WTC11 (cell line): ENCODE measurements at regions not wholly inside any gene's neighbourhood (a gene's known extent, or its start where the extent isn't known, plus 50 kb on each side); places are given as distances from the start of the nearest gene placed in this dataset.

Experiments
- ATAC-seq: fragments of 200-7000 bp; cut with Tn5 transposase; 2 replicates; pipeline ENCODE4 v1.10.0; 2021; ENCODE audit warnings: mild to moderate bottlenecking, moderate library complexity
- CTCF ChIA-PET: fragments of 300-600 bp; sonication (Branson Sonifier 250); formaldehyde crosslinking; loops from one replicate; lab custom pipeline; 2021; ENCODE audit warnings: antibody characterized with exemption; lab: Charles Lee
- POLR2A ChIA-PET: fragments of 350-600 bp; sonication (Branson Sonifier 250); formaldehyde crosslinking; loops from one replicate; lab custom pipeline; 2021; ENCODE audit warnings: antibody characterized with exemption; lab: Charles Lee
- DNase-seq: peaks from one replicate; pipeline ENCODE4 v3.0.0; 2021; ENCODE audit warnings: low spot score
- H3K27ac Mint-ChIP-seq: 2 replicates; pipeline ENCODE4 v1.8.0; 2021; ENCODE audit warnings: mixed read lengths
- H3K27me3 Mint-ChIP-seq: 2 replicates; pipeline ENCODE4 v1.8.0; 2021; ENCODE audit warnings: low read depth, mild to moderate bottlenecking, moderate library complexity, mixed read lengths
- H3K36me3 Mint-ChIP-seq: 2 replicates; pipeline ENCODE4 v1.8.0; 2021; ENCODE audit warnings: mixed read lengths
- H3K4me1 Mint-ChIP-seq: 2 replicates; pipeline ENCODE4 v1.8.0; 2022; ENCODE audit warnings: mixed read lengths
- H3K4me3 Mint-ChIP-seq: 2 replicates; pipeline ENCODE4 v1.8.0; 2021; ENCODE audit warnings: mild to moderate bottlenecking, moderate library complexity, mixed read lengths
- H3K9me3 Mint-ChIP-seq: 2 replicates; pipeline ENCODE4 v1.8.0; 2021; ENCODE audit warnings: mixed read lengths
- ATF1 ChIP-seq: sonication (generic); formaldehyde crosslinking; IDR thresholded peaks from 2 replicates; pipeline ENCODE4 v1.8.1; 2023; ENCODE audit warnings: mild to moderate bottlenecking, moderate library complexity, missing genetic modification reagents
- CBFB ChIP-seq: sonication (generic); formaldehyde crosslinking; IDR thresholded peaks from 2 replicates; pipeline ENCODE4 v1.8.1; 2022; ENCODE audit warnings: mild to moderate bottlenecking, low read depth, missing genetic modification reagents
- CREB1 ChIP-seq: sonication (generic); formaldehyde crosslinking; IDR thresholded peaks from 2 replicates; pipeline ENCODE4 v1.8.0; 2023; ENCODE audit warnings: mild to moderate bottlenecking, missing genetic modification reagents
- ESRRA ChIP-seq: sonication (generic); formaldehyde crosslinking; IDR thresholded peaks from 2 replicates; pipeline ENCODE4 v1.8.1; 2022; ENCODE audit warnings: mild to moderate bottlenecking, missing genetic modification reagents, borderline replicate concordance
- FOXJ3 ChIP-seq: sonication (generic); formaldehyde crosslinking; IDR thresholded peaks from 2 replicates; pipeline ENCODE4 v1.9.0; 2021; ENCODE audit warnings: missing genetic modification reagents, mild to moderate bottlenecking, borderline replicate concordance
- FOXK1 ChIP-seq: sonication (generic); formaldehyde crosslinking; IDR thresholded peaks from 2 replicates; pipeline ENCODE4 v1.8.0; 2022; ENCODE audit warnings: mild to moderate bottlenecking, moderate library complexity, missing genetic modification reagents
- FOXP1 ChIP-seq: sonication (generic); formaldehyde crosslinking; IDR thresholded peaks from 2 replicates; pipeline ENCODE4 v1.8.0; 2022; ENCODE audit warnings: missing genetic modification reagents, mild to moderate bottlenecking, moderate library complexity, borderline replicate concordance
- GABPB1 ChIP-seq: sonication (generic); formaldehyde crosslinking; IDR thresholded peaks from 2 replicates; pipeline ENCODE4 v1.8.1; 2023; ENCODE audit warnings: mild to moderate bottlenecking, missing genetic modification reagents
- KAT7 ChIP-seq: sonication (generic); formaldehyde crosslinking; IDR thresholded peaks from 2 replicates; pipeline ENCODE4 v1.8.1; 2023; ENCODE audit warnings: missing genetic modification reagents, mild to moderate bottlenecking, borderline replicate concordance
- MXD4 ChIP-seq: fragments of 250-450 bp; sonication (Bioruptor Pico); IDR thresholded peaks from 2 replicates; pipeline ENCODE4 v1.8.0; 2021; ENCODE audit warnings: mild to moderate bottlenecking, moderate library complexity, borderline replicate concordance
- NFATC4 ChIP-seq: fragments of 250-450 bp; sonication (Bioruptor Pico); IDR thresholded peaks from 2 replicates; pipeline ENCODE4 v1.9.0; 2021; ENCODE audit warnings: mild to moderate bottlenecking
- NR1H2 ChIP-seq: sonication (generic); formaldehyde crosslinking; IDR thresholded peaks from 2 replicates; pipeline ENCODE4 v1.9.0; 2021; ENCODE audit warnings: mild to moderate bottlenecking, moderate library complexity, missing genetic modification reagents
- OVOL2 ChIP-seq: fragments of 250-450 bp; sonication (Bioruptor Pico); IDR thresholded peaks from 2 replicates; pipeline ENCODE4 v1.9.0; 2021; ENCODE audit warnings: mild to moderate bottlenecking, borderline replicate concordance
- RORB ChIP-seq: fragments of 250-450 bp; sonication (Bioruptor Pico); IDR thresholded peaks from 2 replicates; pipeline ENCODE4 v1.9.0; 2021; ENCODE audit warnings: mild to moderate bottlenecking
- SMAD4 ChIP-seq: sonication (generic); formaldehyde crosslinking; IDR thresholded peaks from 2 replicates; pipeline ENCODE4 v1.8.0; 2022; ENCODE audit warnings: mild to moderate bottlenecking, missing genetic modification reagents
- TEAD4 ChIP-seq: sonication (generic); formaldehyde crosslinking; IDR thresholded peaks from 2 replicates; pipeline ENCODE4 v1.8.0; 2022; ENCODE audit warnings: mild to moderate bottlenecking, missing genetic modification reagents
- TP53 ChIP-seq: sonication (generic); formaldehyde crosslinking; IDR thresholded peaks from 2 replicates; pipeline ENCODE4 v1.8.1; 2023; ENCODE audit warnings: mild to moderate bottlenecking, missing genetic modification reagents
- ZNF121 ChIP-seq: sonication (generic); formaldehyde crosslinking; IDR thresholded peaks from 2 replicates; pipeline ENCODE4 v1.8.0; 2023; ENCODE audit warnings: missing genetic modification reagents
- ZNF138 ChIP-seq: sonication (generic); formaldehyde crosslinking; conservative IDR thresholded peaks from 2 replicates; pipeline ENCODE4 v1.8.1; 2022; ENCODE audit warnings: mild to moderate bottlenecking, moderate library complexity, missing genetic modification reagents
- ZNF219 ChIP-seq: sonication (generic); formaldehyde crosslinking; IDR thresholded peaks from 2 replicates; pipeline ENCODE4 v1.8.0; 2023; ENCODE audit warnings: missing genetic modification reagents, mild to moderate bottlenecking, borderline replicate concordance
- ZNF232 ChIP-seq: sonication (generic); formaldehyde crosslinking; IDR thresholded peaks from 2 replicates; pipeline ENCODE4 v1.8.0; 2022; ENCODE audit warnings: mild to moderate bottlenecking, missing genetic modification reagents
- ZNF263 ChIP-seq: sonication (generic); formaldehyde crosslinking; IDR thresholded peaks from 2 replicates; pipeline ENCODE4 v1.8.1; 2022; ENCODE audit warnings: low read depth, mild to moderate bottlenecking, moderate library complexity, missing genetic modification reagents
- ZNF396 ChIP-seq: fragments of 250-450 bp; sonication (Bioruptor Pico); IDR thresholded peaks from 2 replicates; pipeline ENCODE4 v1.8.0; 2021; ENCODE audit warnings: mild to moderate bottlenecking, moderate library complexity, borderline replicate concordance
- ZNF416 ChIP-seq: fragments of 250-450 bp; sonication (Bioruptor Pico); IDR thresholded peaks from 2 replicates; pipeline ENCODE4 v1.9.0; 2021; ENCODE audit warnings: mild to moderate bottlenecking, inconsistent platforms
- ZNF423 ChIP-seq: fragments of 250-450 bp; sonication (Bioruptor Pico); IDR thresholded peaks from 2 replicates; pipeline ENCODE4 v2.1.2; 2022; ENCODE audit warnings: mild to moderate bottlenecking, moderate library complexity
- ZNF671 ChIP-seq: fragments of 250-450 bp; sonication (Bioruptor Pico); IDR thresholded peaks from 2 replicates; pipeline ENCODE4 v1.8.0; 2021; ENCODE audit warnings: mild to moderate bottlenecking
- TF ChIP-seq, protein P1 (sequence below): sonication (generic); formaldehyde crosslinking; IDR thresholded peaks from 2 replicates; pipeline ENCODE4 v1.8.1; 2022; ENCODE audit warnings: missing genetic modification reagents, borderline replicate concordance
- TF ChIP-seq, protein P2 (sequence below): fragments of 200-600 bp; IDR thresholded peaks from 2 replicates; pipeline ENCODE4 v1.8.0; 2022; ENCODE audit warnings: antibody characterized with exemption
- TF ChIP-seq, protein P3 (sequence below): sonication (generic); formaldehyde crosslinking; IDR thresholded peaks from 2 replicates; pipeline ENCODE4 v1.8.1; 2023; ENCODE audit warnings: mild to moderate bottlenecking, missing genetic modification reagents
- TF ChIP-seq, protein P4 (sequence below): sonication (generic); formaldehyde crosslinking; IDR thresholded peaks from 2 replicates; pipeline ENCODE4 v1.8.1; 2023; ENCODE audit warnings: mild to moderate bottlenecking, moderate library complexity, missing genetic modification reagents

DNA sequence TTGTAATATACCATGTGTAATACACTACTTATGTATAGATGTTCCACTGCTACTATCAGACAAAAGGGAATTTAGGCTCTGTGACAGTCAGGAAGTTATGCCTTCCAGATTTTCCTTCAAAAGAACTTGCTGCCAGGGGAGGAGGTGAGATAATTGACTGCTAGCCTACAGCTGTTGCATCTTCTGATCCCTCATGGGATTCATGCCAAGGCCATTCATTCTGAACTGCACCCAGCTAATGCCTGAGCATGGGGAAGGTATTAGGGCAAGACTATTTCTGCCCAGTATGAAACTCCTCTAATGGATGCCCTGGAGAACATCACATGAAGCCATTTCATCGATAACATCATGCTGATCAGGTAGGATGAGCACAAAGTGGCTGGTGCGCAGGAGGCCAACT lies 746.5 kb upstream of the ZNF608 start:
- peaks cover 22% of the 10 kb centered on the region for H3K9me3 Mint-ChIP-seq
- H3K36me3 Mint-ChIP-seq = peaks cover 15% of the 10 kb centered on the region
- no peak overlapping the region for H3K4me3 Mint-ChIP-seq
- TF ChIP-seq MXD4 (no peak), OVOL2 (CRISPR knock-in tag) (no peak), ESRRA (CRISPR knock-in tag) (no peak), CREB1 (no peak), FOXP1 (no peak), TEAD4 (CRISPR knock-in tag) (no peak), KAT7 (CRISPR knock-in tag) (no peak), ZNF219 (CRISPR knock-in tag) (no peak)
- TF ChIP-seq, protein P1, sequence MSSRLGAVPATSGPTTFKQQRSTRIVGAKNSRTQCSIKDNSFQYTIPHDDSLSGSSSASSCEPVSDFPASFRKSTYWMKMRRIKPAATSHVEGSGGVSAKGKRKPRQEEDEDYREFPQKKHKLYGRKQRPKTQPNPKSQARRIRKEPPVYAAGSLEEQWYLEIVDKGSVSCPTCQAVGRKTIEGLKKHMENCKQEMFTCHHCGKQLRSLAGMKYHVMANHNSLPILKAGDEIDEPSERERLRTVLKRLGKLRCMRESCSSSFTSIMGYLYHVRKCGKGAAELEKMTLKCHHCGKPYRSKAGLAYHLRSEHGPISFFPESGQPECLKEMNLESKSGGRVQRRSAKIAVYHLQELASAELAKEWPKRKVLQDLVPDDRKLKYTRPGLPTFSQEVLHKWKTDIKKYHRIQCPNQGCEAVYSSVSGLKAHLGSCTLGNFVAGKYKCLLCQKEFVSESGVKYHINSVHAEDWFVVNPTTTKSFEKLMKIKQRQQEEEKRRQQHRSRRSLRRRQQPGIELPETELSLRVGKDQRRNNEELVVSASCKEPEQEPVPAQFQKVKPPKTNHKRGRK (CRISPR knock-in tag) = no peak
- H3K27ac Mint-ChIP-seq = no peak overlapping the region
- ATAC-seq (no peak), DNase-seq (no peak)
- no peaks in the 10 kb centered on the region for H3K27me3 Mint-ChIP-seq
- POLR2A ChIA-PET = no interaction called here
- CTCF ChIA-PET = no interaction called here
- peaks cover 27% of the 10 kb centered on the region for H3K4me1 Mint-ChIP-seq

DNA sequence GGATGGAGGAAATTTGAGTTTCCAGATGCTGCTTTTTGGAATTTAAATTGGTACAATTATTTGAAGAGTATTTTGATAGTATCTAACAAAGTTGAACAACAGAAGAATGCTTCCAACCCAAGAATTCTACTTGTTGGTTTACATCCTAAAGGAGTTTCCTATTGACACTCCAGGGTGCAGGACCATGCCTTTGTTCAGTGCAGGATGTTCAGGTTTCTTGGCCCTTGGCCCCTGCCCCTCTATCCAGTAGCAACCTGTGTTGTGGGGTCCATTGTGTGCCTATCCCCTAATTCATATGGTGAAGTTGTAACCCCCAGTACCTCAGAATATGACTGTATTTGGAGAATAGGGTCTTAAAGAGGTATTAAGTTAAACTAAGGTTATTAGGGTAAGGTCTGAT lies 750.0 kb upstream of the ZNF608 start:
- Mint-ChIP-seq H3K27me3 (no peaks in the 10 kb centered on the region), H3K27ac (no peak overlapping the region), H3K4me3 (no peak overlapping the region), H3K4me1 (peaks cover 42% of the 10 kb centered on the region), H3K36me3 (peaks cover 15% of the 10 kb centered on the region), H3K9me3 (peaks cover 21% of the 10 kb centered on the region)
- ChIA-PET CTCF (no interaction called here), POLR2A (no interaction called here)
- ATAC-seq (peak; percentile 69), DNase-seq (no peak)
- TF ChIP-seq ZNF671 (CRISPR knock-in tag) (no peak), ZNF138 (no peak), TP53 (CRISPR knock-in tag) (no peak), NFATC4 (CRISPR knock-in tag) (no peak), FOXK1 (no peak), ATF1 (no peak), ZNF423 (CRISPR knock-in tag) (no peak), FOXJ3 (no peak), RORB (CRISPR knock-in tag) (no peak), ZNF416 (CRISPR knock-in tag) (no peak), CBFB (no peak), KAT7 (CRISPR knock-in tag) (no peak), MXD4 (no peak)
- TF ChIP-seq, protein P2, sequence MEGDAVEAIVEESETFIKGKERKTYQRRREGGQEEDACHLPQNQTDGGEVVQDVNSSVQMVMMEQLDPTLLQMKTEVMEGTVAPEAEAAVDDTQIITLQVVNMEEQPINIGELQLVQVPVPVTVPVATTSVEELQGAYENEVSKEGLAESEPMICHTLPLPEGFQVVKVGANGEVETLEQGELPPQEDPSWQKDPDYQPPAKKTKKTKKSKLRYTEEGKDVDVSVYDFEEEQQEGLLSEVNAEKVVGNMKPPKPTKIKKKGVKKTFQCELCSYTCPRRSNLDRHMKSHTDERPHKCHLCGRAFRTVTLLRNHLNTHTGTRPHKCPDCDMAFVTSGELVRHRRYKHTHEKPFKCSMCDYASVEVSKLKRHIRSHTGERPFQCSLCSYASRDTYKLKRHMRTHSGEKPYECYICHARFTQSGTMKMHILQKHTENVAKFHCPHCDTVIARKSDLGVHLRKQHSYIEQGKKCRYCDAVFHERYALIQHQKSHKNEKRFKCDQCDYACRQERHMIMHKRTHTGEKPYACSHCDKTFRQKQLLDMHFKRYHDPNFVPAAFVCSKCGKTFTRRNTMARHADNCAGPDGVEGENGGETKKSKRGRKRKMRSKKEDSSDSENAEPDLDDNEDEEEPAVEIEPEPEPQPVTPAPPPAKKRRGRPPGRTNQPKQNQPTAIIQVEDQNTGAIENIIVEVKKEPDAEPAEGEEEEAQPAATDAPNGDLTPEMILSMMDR = no peak

DNA sequence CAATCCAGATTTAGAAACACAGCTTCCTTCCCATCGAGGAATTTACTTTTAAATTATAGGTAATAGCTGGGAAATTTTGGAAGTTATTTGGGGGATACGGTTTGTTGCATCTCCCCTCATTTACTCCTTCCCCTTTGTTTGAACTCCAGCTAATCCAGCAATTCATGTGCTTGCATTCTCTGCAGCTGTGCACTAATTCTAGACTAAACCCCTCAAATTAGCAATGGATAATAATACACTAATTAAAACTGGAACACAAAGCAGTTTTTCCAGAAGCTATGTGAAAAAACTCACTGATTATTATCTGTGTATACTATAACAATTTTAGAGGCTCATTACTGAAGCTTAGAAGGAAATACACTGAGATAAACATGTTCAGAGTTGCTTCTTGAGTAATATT lies 751.2 kb upstream of the ZNF608 start:
- no peak for DNase-seq
- ChIA-PET POLR2A (no interaction called here), CTCF (no interaction called here)
- no peak for ATAC-seq
- Mint-ChIP-seq H3K27me3 (no peaks in the 10 kb centered on the region), H3K27ac (no peak overlapping the region), H3K4me1 (peaks cover 41% of the 10 kb centered on the region), H3K36me3 (peaks cover 15% of the 10 kb centered on the region), H3K4me3 (no peak overlapping the region), H3K9me3 (peaks cover 20% of the 10 kb centered on the region)
- TF ChIP-seq ZNF263 (no peak), ZNF232 (CRISPR knock-in tag) (no peak), FOXP1 (no peak), GABPB1 (CRISPR knock-in tag) (no peak), SMAD4 (no peak), OVOL2 (CRISPR knock-in tag) (no peak), ZNF396 (CRISPR knock-in tag) (no peak), ZNF671 (CRISPR knock-in tag) (no peak), ZNF121 (CRISPR knock-in tag) (no peak), NR1H2 (CRISPR knock-in tag) (no peak)
- TF ChIP-seq, protein P3, sequence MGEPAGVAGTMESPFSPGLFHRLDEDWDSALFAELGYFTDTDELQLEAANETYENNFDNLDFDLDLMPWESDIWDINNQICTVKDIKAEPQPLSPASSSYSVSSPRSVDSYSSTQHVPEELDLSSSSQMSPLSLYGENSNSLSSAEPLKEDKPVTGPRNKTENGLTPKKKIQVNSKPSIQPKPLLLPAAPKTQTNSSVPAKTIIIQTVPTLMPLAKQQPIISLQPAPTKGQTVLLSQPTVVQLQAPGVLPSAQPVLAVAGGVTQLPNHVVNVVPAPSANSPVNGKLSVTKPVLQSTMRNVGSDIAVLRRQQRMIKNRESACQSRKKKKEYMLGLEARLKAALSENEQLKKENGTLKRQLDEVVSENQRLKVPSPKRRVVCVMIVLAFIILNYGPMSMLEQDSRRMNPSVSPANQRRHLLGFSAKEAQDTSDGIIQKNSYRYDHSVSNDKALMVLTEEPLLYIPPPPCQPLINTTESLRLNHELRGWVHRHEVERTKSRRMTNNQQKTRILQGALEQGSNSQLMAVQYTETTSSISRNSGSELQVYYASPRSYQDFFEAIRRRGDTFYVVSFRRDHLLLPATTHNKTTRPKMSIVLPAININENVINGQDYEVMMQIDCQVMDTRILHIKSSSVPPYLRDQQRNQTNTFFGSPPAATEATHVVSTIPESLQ = no peak
- TF ChIP-seq, protein P4, sequence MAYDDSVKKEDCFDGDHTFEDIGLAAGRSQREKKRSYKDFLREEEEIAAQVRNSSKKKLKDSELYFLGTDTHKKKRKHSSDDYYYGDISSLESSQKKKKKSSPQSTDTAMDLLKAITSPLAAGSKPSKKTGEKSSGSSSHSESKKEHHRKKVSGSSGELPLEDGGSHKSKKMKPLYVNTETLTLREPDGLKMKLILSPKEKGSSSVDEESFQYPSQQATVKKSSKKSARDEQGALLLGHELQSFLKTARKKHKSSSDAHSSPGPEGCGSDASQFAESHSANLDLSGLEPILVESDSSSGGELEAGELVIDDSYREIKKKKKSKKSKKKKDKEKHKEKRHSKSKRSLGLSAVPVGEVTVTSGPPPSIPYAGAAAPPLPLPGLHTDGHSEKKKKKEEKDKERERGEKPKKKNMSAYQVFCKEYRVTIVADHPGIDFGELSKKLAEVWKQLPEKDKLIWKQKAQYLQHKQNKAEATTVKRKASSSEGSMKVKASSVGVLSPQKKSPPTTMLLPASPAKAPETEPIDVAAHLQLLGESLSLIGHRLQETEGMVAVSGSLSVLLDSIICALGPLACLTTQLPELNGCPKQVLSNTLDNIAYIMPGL (CRISPR knock-in tag) = no peak
